DLD1 (cell line): ENCODE measurements at regions not wholly inside any gene's neighbourhood (a gene's known extent, or its start where the extent isn't known, plus 50 kb on each side); places are given as distances from the start of the nearest gene placed in this dataset.
"Not testable (repeated sequence)": the region's sequence is repeated elsewhere in the genome, so short reads cannot be mapped to it uniquely, and the experiment has no call there.

Experiments
- in situ Hi-C: cut with HindIII; loops from 2 replicates; pipeline ENCODE4 v1.10.0; 2017; ENCODE audit warnings: low sequenced_read_pairs

- in situ Hi-C loops: loop anchor here (25.0 kb wide), 1 partner anchor 210 kb away; no protein-coding TSS in a partner anchor
These were observed 482.3 kb upstream of the KLHL29 start for GRCh38 chr2:22902662-22903165.

GRCh38 chr2:22903616-22904015 is 481.4 kb upstream of the KLHL29 start:
- in situ Hi-C loops: loop anchor here (25.0 kb wide), 1 partner anchor 209 kb away; no protein-coding TSS in a partner anchor

GRCh38 chr2:22904126-22904684 is 480.8 kb upstream of the KLHL29 start:
- in situ Hi-C loops: loop anchor here (25.0 kb wide), 1 partner anchor 208 kb away; no protein-coding TSS in a partner anchor

GRCh38 chr2:22907330-22907729 is 477.6 kb upstream of the KLHL29 start:
- in situ Hi-C loops: loop anchor here (25.0 kb wide), 1 partner anchor 205 kb away; no protein-coding TSS in a partner anchor

- in situ Hi-C loops: loop anchor here (25.0 kb wide), 1 partner anchor 200 kb away; no protein-coding TSS in a partner anchor
These were observed 472.6 kb upstream of the KLHL29 start for GRCh38 chr2:22912398-22912797.

- in situ Hi-C loops: no loop called here
These were observed 455.0 kb upstream of the KLHL29 start for GRCh38 chr2:22929998-22930397.

- in situ Hi-C loops: no loop called here
These were observed 454.2 kb upstream of the KLHL29 start for GRCh38 chr2:22930781-22931180.

GRCh38 chr2:22932288-22932687 is 452.7 kb upstream of the KLHL29 start:
- in situ Hi-C loops: no loop called here

GRCh38 chr2:22934747-22935146 is 450.2 kb upstream of the KLHL29 start:
- in situ Hi-C loops: no loop called here

- in situ Hi-C loops: no loop called here
These were observed 442.5 kb upstream of the KLHL29 start for GRCh38 chr2:22942441-22942840.

- in situ Hi-C loops: no loop called here
These were observed 440.8 kb upstream of the KLHL29 start for GRCh38 chr2:22944143-22944542.

GRCh38 chr2:22946553-22946952 is 438.4 kb upstream of the KLHL29 start:
- in situ Hi-C loops: no loop called here

- in situ Hi-C loops: no loop called here
These were observed 437.2 kb upstream of the KLHL29 start for GRCh38 chr2:22947741-22948140.

GRCh38 chr2:22950431-22950830 is 434.5 kb upstream of the KLHL29 start:
- in situ Hi-C loops: no loop called here

GRCh38 chr2:22952656-22953225 is 432.2 kb upstream of the KLHL29 start:
- in situ Hi-C loops: no loop called here

- in situ Hi-C loops: no loop called here
These were observed 427.5 kb upstream of the KLHL29 start for GRCh38 chr2:22957446-22957845.

GRCh38 chr2:22958308-22958707 is 426.7 kb upstream of the KLHL29 start:
- in situ Hi-C loops: no loop called here

GRCh38 chr2:22967756-22968155 is 417.2 kb upstream of the KLHL29 start:
- in situ Hi-C loops: no loop called here

GRCh38 chr2:22970284-22970975 is 414.5 kb upstream of the KLHL29 start:
- in situ Hi-C loops: no loop called here

GRCh38 chr2:22970991-22971390 is 414.0 kb upstream of the KLHL29 start:
- in situ Hi-C loops: no loop called here

- in situ Hi-C loops: no loop called here
These were observed 403.2 kb upstream of the KLHL29 start for GRCh38 chr2:22981785-22982184.

GRCh38 chr2:22984152-22984551 is 400.8 kb upstream of the KLHL29 start:
- in situ Hi-C loops: not testable (repeated sequence)
